Stimulated activated naive CD8-positive, alpha-beta T cell treated with anti-CD3 and anti-CD28 coated beads, Interleukin-15, amount 100 ng/mL, for 72 hours (primary cell): ENCODE measurements at regions not wholly inside any gene's neighbourhood (a gene's known extent, or its start where the extent isn't known, plus 50 kb on each side); places are given as distances from the start of the nearest gene placed in this dataset.

Experiments used
- ATAC-seq: fragments of 150-1000 bp; cut with Tn5 transposase; 2 replicates; pipeline ENCODE4 v1.10.0; 2021; ENCODE audit warnings: mild to moderate bottlenecking, moderate library complexity
- DNase-seq, 2 donors: peaks; one replicate each; pipeline ENCODE4 v3.0.0; 2021 to 2022
- H3K27ac Mint-ChIP-seq, 2 donors: one replicate each; pipeline ENCODE4 v1.8.0; 2022; ENCODE audit warnings: mild to moderate bottlenecking in 2 of 2, mixed read lengths in 2 of 2, moderate library complexity in 2 of 2
- H3K27me3 Mint-ChIP-seq: one replicate; pipeline ENCODE4 v1.8.0; 2022; ENCODE audit warnings: mixed read lengths
- H3K4me1 Mint-ChIP-seq: one replicate; pipeline ENCODE4 v1.8.0; 2022; ENCODE audit warnings: mild to moderate bottlenecking, mixed read lengths
- H3K4me3 Mint-ChIP-seq, 2 donors: one replicate each; pipeline ENCODE4 v1.8.0; 2022; ENCODE audit warnings: mild to moderate bottlenecking in 2 of 2, mixed read lengths in 2 of 2, moderate library complexity in 1 of 2
- H3K9me3 Mint-ChIP-seq, 2 donors: one replicate each; pipeline ENCODE4 v1.8.0; 2022; ENCODE audit warnings: mixed read lengths in 2 of 2

DNA sequence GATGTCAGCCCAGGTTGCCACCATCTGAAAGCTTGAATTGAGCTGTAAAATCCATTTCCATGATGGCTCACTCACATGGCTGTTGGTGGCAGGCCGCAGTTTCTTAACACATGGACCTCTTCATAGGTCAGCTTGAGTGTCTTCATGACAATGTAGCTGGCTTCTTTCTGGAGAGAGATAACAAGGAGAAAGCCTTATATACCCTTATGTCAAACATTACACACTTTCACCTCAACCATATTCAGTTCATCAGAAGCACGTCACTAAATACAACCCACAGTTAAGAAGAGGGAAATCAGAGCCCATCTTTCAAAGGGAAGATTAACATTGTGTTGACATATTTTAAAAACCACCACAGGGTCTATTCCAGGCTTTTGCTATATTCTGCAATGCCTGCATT, 604.4 kb downstream of the PRELID2 start:
- no peak for DNase-seq
- H3K27me3 Mint-ChIP-seq, result no peaks in the 10 kb centered on the region
- no peak for ATAC-seq
- H3K9me3 Mint-ChIP-seq, result no peaks in the 10 kb centered on the region
- no peak overlapping the region for H3K4me3 Mint-ChIP-seq
- no peak overlapping the region for H3K27ac Mint-ChIP-seq
- no peaks in the 10 kb centered on the region for H3K4me1 Mint-ChIP-seq

DNA sequence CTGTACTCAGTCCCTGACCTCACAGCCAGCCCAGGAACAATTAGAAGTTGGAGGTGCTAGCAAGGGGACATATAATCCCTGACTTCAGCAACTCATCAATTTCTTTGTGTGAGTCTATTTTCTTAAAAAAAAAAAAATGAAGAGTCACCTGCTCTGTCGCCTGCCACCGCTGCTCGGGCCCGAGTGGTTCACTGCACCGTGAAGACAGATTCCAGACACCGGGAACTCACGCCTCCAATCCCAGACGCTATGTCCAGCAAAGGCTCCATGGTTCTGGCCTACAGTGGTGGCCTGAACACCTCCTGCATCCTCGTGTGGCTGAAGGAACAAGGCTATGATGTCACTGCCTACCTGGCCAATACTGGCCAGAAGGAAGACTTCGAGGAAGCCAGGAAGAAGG, 606.6 kb downstream of the PRELID2 start:
- Mint-ChIP-seq H3K4me1 (no peaks in the 10 kb centered on the region), H3K9me3 (no peaks in the 10 kb centered on the region), H3K27ac (no peak overlapping the region), H3K27me3 (no peaks in the 10 kb centered on the region), H3K4me3 (no peak overlapping the region)
- DNase-seq (no peak), ATAC-seq (no peak)

DNA sequence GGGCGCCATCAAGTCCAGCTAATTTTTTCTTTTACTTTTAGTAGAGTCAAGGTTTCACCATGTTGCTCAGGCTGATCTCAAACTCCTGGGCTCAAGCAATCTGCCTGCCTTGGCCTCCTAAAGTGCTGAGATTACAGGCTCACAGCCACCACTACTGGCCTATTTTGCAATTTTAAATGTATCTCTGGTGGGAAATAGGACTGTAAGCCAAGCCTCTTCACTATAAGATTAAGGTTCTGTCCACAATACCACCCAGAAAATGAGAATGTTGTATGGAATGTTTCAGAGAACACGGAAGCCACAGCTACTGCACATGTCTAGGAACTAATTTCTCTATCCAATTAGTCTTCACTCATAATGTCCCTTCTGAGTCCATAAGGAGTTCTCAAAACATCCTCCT, 607.3 kb downstream of the PRELID2 start:
- no peak overlapping the region for H3K27ac Mint-ChIP-seq
- no peak for ATAC-seq
- H3K9me3 Mint-ChIP-seq, result no peaks in the 10 kb centered on the region
- no peak for DNase-seq
- no peaks in the 10 kb centered on the region for H3K27me3 Mint-ChIP-seq
- no peak overlapping the region for H3K4me3 Mint-ChIP-seq
- no peaks in the 10 kb centered on the region for H3K4me1 Mint-ChIP-seq

DNA sequence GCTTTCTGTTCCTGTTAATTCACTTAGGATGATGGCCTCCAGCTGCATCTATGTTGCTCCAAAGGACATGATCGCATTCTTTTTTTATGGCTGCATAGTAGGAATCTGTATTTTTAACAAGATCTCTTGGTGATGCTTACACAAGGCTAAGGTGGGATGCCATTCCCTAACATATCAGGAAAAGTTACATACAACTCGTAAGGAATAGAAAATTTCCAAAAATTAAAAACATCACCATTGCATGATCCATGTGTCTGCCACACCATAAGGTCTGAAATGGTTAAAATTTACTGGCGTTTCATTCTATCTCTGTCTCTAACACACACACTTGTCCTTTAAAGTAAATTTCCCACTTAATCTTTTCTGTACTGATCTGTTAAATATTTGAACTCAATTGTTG, 608.4 kb downstream of the PRELID2 start:
- Mint-ChIP-seq H3K4me3 (no peak overlapping the region), H3K9me3 (no peaks in the 10 kb centered on the region), H3K27ac (no peak overlapping the region), H3K27me3 (no peaks in the 10 kb centered on the region), H3K4me1 (no peaks in the 10 kb centered on the region)
- DNase-seq (no peak), ATAC-seq (no peak)

DNA sequence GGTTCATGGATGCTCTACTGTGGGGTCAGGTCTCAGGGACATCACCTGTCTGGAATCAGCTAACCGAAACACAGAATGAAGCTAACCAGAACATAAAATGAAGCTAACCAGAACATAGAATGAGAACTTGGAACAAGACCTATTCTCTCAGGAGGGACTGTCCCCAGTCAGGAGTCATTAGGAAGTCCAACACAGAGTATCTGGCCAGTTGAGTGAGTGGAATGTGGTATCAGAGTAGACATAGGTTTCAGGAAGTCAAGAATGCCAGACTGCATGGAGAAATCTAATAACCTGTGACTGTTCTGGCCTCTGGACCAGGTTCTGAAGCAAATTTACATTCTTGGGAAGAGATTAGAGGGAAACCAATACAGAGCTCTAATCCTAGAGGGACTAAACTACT, 609.6 kb downstream of the PRELID2 start:
- Mint-ChIP-seq H3K27me3 (no peaks in the 10 kb centered on the region), H3K9me3 (no peaks in the 10 kb centered on the region), H3K27ac (peak overlapping the region in 1 of 2 donors; percentile 50), H3K4me3 (no peak overlapping the region), H3K4me1 (no peaks in the 10 kb centered on the region)
- no peak for ATAC-seq
- DNase-seq, result no peak

DNA sequence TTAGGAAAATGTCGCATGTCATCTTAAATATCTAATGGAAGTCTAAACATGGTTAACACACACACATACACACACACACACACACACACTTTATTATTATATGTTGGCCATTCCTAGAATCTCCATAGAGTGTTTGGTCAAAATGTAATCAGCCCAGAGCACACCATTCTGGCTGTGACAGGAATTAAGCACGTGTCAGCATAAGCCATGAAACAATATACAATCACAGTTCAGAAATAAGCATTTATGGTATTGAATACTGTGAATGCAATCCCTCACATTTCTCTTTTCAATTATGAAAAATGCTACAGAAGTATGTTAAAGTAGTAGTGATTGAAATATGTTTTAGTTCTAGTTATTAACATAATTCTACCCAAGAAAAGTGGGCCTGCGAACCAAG, 611.6 kb downstream of the PRELID2 start:
- Mint-ChIP-seq H3K27me3 (no peaks in the 10 kb centered on the region), H3K9me3 (no peaks in the 10 kb centered on the region), H3K4me1 (no peaks in the 10 kb centered on the region), H3K4me3 (no peak overlapping the region), H3K27ac (no peak overlapping the region)
- DNase-seq (no peak), ATAC-seq (no peak)

DNA sequence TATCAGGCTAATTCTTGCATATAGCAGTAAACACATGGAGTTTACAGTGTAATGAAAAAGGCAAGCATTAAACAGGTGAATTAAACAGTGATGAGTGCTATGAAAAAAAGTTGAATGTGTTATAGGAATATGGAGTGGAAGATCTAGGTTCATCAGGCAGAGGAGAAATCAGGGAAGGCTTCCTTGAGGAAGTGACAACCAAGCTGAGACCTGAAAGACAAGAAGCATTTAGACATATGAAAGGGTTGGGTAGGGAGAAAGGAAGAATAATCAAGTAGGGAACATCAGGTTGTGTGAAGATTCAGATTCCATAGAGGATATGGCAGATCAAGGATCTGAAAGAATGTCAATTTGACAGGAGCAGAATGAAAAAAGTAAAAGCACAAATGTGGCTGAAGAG, 612.5 kb downstream of the PRELID2 start:
- Mint-ChIP-seq H3K4me1 (no peaks in the 10 kb centered on the region), H3K9me3 (no peaks in the 10 kb centered on the region), H3K4me3 (no peak overlapping the region), H3K27me3 (no peaks in the 10 kb centered on the region), H3K27ac (no peak overlapping the region)
- DNase-seq (no peak), ATAC-seq (no peak)

DNA sequence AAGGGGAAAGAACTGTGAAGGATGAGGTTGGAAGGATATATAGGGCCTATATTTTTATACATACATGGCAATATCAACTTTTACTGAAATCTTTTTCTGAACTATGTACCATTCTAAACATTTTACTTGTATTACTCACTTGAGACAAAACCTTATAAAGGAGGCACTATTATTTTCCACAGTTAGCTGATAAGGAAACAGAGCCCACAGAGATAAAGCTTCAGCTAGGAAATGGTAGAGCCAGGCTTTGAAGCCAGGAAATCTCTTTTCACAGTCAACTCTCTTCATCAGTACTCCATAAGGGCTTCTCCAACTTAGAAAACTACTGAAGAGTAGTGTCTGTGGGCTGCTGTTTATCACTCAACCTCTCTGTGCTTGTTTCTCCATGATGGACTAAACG, 613.7 kb downstream of the PRELID2 start:
- H3K9me3 Mint-ChIP-seq, result no peaks in the 10 kb centered on the region
- DNase-seq (no peak), ATAC-seq (no peak)
- no peak overlapping the region for H3K4me3 Mint-ChIP-seq
- no peaks in the 10 kb centered on the region for H3K27me3 Mint-ChIP-seq
- H3K4me1 Mint-ChIP-seq, result no peaks in the 10 kb centered on the region
- H3K27ac Mint-ChIP-seq, result no peak overlapping the region

DNA sequence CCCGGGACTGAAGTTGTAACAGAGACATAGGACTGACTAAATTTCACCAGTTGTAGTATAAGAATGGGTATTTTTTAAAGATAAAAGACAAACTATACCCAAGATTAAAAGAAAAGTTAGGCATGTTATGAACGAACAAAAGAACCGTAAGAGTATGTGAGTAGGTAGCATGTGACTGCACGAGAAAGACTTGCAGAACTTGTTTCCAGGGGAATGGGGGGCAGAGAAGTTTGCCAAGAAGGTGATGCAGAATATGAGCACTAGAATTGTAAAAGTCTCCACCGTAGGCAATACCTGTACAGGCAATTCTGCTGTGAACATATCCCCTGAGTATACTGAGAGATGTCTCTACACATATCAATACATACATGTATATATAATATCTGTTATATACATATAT, 614.7 kb downstream of the PRELID2 start:
- no peaks in the 10 kb centered on the region for H3K27me3 Mint-ChIP-seq
- no peak overlapping the region for H3K4me3 Mint-ChIP-seq
- no peak overlapping the region for H3K27ac Mint-ChIP-seq
- no peaks in the 10 kb centered on the region for H3K4me1 Mint-ChIP-seq
- no peak for DNase-seq
- ATAC-seq, result no peak
- H3K9me3 Mint-ChIP-seq, result no peaks in the 10 kb centered on the region

DNA sequence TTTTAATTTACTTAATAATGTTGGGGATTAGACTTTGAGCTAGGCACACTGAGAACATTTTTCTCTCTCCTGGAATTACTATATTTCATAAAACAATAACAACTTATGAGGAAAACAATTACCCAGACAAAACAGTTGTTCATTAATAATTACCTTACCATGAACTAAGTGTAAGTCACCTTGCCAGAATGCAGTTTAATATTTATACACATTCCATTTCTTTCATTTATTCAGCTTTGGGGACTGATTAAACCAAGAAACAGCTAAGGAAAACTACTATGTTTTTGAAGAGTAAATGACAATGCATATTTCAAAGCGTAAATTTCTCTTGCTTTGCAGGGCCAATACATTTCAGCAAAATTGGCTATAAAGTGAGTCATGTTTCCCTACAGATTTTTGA, 616.2 kb downstream of the PRELID2 start:
- Mint-ChIP-seq H3K4me1 (no peaks in the 10 kb centered on the region), H3K4me3 (no peak overlapping the region), H3K27ac (no peak overlapping the region), H3K27me3 (no peaks in the 10 kb centered on the region), H3K9me3 (peaks cover 0 to 11% of the 10 kb centered on the region in 2 donors)
- DNase-seq (no peak), ATAC-seq (no peak)

DNA sequence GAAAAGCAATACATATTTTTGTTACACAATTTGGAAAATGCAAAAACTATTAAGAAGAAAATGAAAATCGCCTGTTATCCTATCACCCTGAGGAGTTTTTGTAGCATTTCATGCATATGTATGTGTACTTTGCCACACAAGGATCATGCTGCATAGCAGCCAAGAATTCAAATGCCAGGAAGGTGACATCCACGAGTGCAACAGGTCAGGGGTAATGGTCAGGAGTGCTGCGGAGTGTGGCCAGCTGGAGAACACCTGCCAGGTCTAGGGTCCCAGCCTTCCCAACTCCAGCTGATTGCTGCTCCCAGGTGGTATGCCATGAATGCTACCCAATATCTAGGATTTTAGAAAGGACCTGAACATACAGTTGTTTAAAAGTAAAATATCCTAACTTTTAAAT, 617.1 kb downstream of the PRELID2 start:
- no peak for ATAC-seq
- Mint-ChIP-seq H3K4me1 (no peaks in the 10 kb centered on the region), H3K9me3 (peaks cover 1 to 15% of the 10 kb centered on the region in 2 donors), H3K27ac (no peak overlapping the region), H3K27me3 (no peaks in the 10 kb centered on the region), H3K4me3 (no peak overlapping the region)
- DNase-seq, result no peak

DNA sequence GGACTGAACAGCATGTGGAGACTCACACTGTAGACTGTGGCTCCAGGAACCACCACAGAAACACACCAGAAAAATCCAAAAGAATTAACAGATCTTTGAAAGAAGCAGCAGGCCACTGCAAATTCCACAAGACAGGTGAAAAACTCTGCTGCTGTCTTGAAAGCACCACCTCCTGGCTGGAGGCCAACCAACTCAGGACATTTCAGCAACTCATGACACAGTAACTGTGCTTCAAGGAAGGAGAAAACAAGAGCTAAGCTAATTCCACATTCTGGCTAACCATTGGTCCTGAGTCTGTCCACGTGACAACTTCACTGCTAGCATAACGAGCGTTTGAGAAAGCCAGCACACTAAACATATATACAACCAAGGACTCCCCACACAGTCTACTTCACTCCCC, 625.1 kb downstream of the PRELID2 start:
- DNase-seq, result no peak
- no peak for ATAC-seq
- peaks cover 12 to 30% of the 10 kb centered on the region in 2 donors for H3K9me3 Mint-ChIP-seq
- H3K4me3 Mint-ChIP-seq, result no peak overlapping the region
- no peaks in the 10 kb centered on the region for H3K4me1 Mint-ChIP-seq
- H3K27me3 Mint-ChIP-seq, result no peaks in the 10 kb centered on the region
- no peak overlapping the region for H3K27ac Mint-ChIP-seq

DNA sequence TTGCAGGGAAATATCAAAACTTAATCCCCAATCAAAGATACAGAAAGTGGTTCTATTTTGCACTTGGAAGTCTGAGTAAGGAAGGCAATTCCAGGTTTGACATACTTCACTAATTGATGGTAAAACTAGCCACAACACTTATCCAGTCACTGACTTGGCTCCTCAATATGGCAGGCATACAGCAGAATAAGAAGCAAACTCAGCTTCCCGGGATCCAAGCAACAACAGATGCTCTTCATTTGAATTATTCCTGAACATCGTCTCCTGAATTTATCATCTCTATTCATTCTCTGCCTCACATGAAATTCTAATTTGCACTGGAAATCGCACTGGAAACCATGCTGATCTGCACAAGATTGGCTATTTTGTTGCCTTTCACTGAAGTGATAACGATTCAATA, 629.6 kb downstream of the PRELID2 start:
- Mint-ChIP-seq H3K27me3 (no peaks in the 10 kb centered on the region), H3K9me3 (peaks cover 0 to 15% of the 10 kb centered on the region in 2 donors), H3K27ac (no peak overlapping the region), H3K4me3 (no peak overlapping the region), H3K4me1 (no peaks in the 10 kb centered on the region)
- no peak for DNase-seq
- no peak for ATAC-seq

DNA sequence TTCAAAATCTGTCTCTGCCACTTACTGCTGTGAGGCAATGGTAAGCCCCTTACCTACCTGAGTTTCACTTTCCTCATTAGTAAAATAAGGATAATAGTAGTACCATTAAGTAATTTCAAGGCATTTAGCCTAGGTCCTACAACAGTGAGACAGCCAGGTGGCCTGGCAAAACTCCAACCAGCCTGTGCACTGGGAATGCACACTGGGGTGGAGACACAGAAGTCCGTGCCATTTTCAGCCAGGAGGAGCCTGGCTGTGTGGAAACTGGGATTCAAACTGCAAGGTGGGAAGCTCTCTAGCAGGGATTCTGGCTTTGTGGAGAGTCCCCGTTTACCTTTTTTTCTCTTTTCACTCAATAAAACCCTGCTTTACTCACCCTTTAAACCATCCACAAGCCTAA, 630.4 kb downstream of the PRELID2 start:
- ATAC-seq, result no peak
- Mint-ChIP-seq H3K27me3 (no peaks in the 10 kb centered on the region), H3K4me3 (no peak overlapping the region), H3K27ac (no peak overlapping the region), H3K9me3 (peaks cover 0 to 15% of the 10 kb centered on the region in 2 donors), H3K4me1 (no peaks in the 10 kb centered on the region)
- DNase-seq, result no peak

DNA sequence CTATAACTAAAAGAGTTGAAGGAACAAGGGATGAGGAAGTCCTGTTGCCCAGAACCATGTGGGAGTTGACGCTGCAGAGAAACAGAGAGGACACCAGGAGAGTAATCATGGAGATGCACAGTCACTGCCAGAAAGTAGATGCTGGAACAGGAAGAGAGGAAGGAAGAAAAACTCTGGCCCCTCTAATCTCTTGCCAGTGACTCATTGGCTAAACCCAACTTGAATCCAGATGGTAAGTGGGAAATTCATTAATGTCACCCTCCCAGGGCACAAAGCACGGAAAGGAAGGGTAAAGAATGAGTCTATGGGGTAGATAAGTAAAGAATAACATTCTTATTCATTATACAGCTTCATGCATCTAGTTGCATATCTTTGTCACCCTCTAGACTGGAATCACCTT, 631.9 kb downstream of the PRELID2 start:
- DNase-seq (no peak), ATAC-seq (no peak)
- no peaks in the 10 kb centered on the region for H3K4me1 Mint-ChIP-seq
- peaks cover 0 to 7% of the 10 kb centered on the region in 2 donors for H3K9me3 Mint-ChIP-seq
- peak overlapping the region in 1 of 2 donors; percentile 21 for H3K27ac Mint-ChIP-seq
- H3K4me3 Mint-ChIP-seq, result no peak overlapping the region
- no peaks in the 10 kb centered on the region for H3K27me3 Mint-ChIP-seq

DNA sequence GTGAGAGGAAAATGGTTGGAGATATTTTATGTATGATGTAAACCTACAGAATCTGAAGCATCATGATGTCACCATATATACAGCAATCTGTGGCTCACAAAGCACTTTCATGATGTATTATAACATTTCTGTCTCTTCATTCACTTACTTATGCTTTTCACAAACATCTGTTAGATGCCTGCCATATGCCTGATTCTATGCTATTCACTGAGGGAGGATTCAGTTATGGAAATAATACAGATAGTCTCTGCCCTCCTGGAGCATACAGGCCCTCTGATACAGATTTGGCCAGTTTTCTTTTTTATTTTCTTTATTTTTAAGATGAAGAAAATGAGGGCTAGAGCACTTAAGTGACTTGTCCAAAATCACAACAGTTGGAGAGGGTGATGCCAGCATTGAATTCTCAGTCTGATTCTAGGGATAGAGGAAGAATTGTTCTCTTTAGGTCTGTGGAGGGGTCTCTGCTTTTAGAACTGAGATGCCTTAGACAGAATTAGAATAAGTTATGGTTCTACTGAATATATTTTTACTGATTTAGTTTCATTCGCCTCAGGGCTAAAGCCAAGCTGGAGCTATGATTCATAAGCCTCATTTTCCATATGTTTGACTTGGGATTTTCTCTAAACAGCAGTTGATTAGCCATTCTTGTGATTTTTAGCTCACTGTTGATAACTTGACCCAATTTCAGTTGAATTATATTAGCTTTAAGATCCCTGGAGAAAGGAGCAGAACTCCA, 636.4 kb downstream of the PRELID2 start:
- no peaks in the 10 kb centered on the region for H3K27me3 Mint-ChIP-seq
- DNase-seq (no peak), ATAC-seq (no peak)
- H3K4me3 Mint-ChIP-seq, result no peak overlapping the region
- H3K4me1 Mint-ChIP-seq, result no peaks in the 10 kb centered on the region
- no peak overlapping the region for H3K27ac Mint-ChIP-seq
- H3K9me3 Mint-ChIP-seq, result peaks cover 0 to 7% of the 10 kb centered on the region in 2 donors

DNA sequence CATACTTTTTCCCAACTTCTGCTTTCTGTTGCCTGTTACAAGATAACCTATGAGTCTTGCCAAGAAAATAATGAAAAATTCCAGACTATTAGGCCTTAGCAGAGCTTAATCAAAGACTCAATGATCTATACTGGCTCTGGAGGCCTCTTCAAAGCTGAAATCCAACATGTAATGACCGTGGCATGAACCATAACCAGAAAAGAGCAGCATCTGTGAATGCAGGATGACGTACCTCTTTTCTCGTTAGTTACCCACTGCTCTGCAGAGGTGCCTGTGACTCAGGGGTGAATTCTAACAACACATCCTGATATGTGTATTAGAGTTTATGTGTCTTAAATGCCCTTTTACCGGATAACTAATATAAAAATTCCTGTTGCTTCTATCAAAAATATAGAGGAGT, 645.4 kb downstream of the PRELID2 start:
- peaks cover 0 to 5% of the 10 kb centered on the region in 2 donors for H3K9me3 Mint-ChIP-seq
- no peaks in the 10 kb centered on the region for H3K4me1 Mint-ChIP-seq
- H3K27me3 Mint-ChIP-seq, result no peaks in the 10 kb centered on the region
- H3K4me3 Mint-ChIP-seq, result no peak overlapping the region
- ATAC-seq, result no peak
- H3K27ac Mint-ChIP-seq, result no peak overlapping the region
- DNase-seq, result no peak
